Smooth muscle cell (in vitro differentiated cells): ENCODE measurements at regions not wholly inside any gene's neighbourhood (a gene's known extent, or its start where the extent isn't known, plus 50 kb on each side); places are given as distances from the start of the nearest gene placed in this dataset.
A peak's percentile ranks its signal among the peaks of the same experiment; 100 is the strongest.

Source experiments
- DNase-seq: peaks from one replicate; lab custom pipeline; 2025; ENCODE audit not compliant: unreplicated experiment; lab: John Stamatoyannopoulos, UW
- H2AFZ ChIP-seq: fragments of 200-600 bp; sonication (generic); 2 replicates; pipeline ENCODE4 v1.6.0; 2016; ENCODE audit warnings: antibody characterized with exemption, low read depth, mild to moderate bottlenecking
- H3F3A ChIP-seq: fragments of 200-600 bp; sonication (generic); 2 replicates; pipeline ENCODE4 v1.6.0; 2017; ENCODE audit warnings: antibody characterized with exemption, low read depth
- H3K27ac ChIP-seq: fragments of 200-600 bp; sonication (generic); 2 replicates; pipeline ENCODE4 v1.5.1; 2016; ENCODE audit warnings: low read depth, mild to moderate bottlenecking
- H3K27me3 ChIP-seq: fragments of 200-600 bp; sonication (generic); 2 replicates; pipeline ENCODE4 v1.6.1; 2016; ENCODE audit warnings: low read depth, mild to moderate bottlenecking
- H3K36me3 ChIP-seq: fragments of 200-600 bp; sonication (generic); 2 replicates; pipeline ENCODE4 v1.5.1; 2016; ENCODE audit warnings: low read depth
- H3K4me1 ChIP-seq: fragments of 200-600 bp; sonication (generic); 2 replicates; pipeline ENCODE4 v1.5.1; 2016; ENCODE audit warnings: low read depth
- H3K4me2 ChIP-seq: fragments of 200-600 bp; sonication (generic); 2 replicates; pipeline ENCODE4 v1.6.0; 2016; ENCODE audit warnings: mild to moderate bottlenecking
- H3K4me3 ChIP-seq: fragments of 200-600 bp; sonication (generic); 2 replicates; pipeline ENCODE4 v1.5.1; 2016; ENCODE audit warnings: mild to moderate bottlenecking
- H3K79me2 ChIP-seq: fragments of 200-600 bp; sonication (generic); 2 replicates; pipeline ENCODE4 v1.6.0; 2016; ENCODE audit warnings: low read depth, mild to moderate bottlenecking
- H3K9ac ChIP-seq: fragments of 200-600 bp; sonication (generic); 2 replicates; pipeline ENCODE4 v1.6.0; 2016; ENCODE audit warnings: low read depth
- H3K9me3 ChIP-seq: fragments of 200-600 bp; sonication (generic); replicated peaks from 2 replicates; pipeline ENCODE4 v1.5.1; 2016; ENCODE audit warnings: low read depth
- H4K20me1 ChIP-seq: fragments of 200-600 bp; sonication (generic); 2 replicates; pipeline ENCODE4 v1.6.0; 2016; ENCODE audit warnings: low read depth
- CTCF ChIP-seq: fragments of 200-600 bp; sonication (generic); IDR thresholded peaks from 2 replicates; pipeline ENCODE4 v1.5.1; 2017; ENCODE audit warnings: borderline replicate concordance, mild to moderate bottlenecking, antibody characterized with exemption; ENCODE audit not compliant: insufficient read depth, poor library complexity, severe bottlenecking
- WGBS: methylation state at CpG from one replicate; pipeline ENCODE4 v1.1.7; 2016; ENCODE audit warnings: low lambda C conversion rate; 5-methylcytosine and 5-hydroxymethylcytosine counted together

DNA sequence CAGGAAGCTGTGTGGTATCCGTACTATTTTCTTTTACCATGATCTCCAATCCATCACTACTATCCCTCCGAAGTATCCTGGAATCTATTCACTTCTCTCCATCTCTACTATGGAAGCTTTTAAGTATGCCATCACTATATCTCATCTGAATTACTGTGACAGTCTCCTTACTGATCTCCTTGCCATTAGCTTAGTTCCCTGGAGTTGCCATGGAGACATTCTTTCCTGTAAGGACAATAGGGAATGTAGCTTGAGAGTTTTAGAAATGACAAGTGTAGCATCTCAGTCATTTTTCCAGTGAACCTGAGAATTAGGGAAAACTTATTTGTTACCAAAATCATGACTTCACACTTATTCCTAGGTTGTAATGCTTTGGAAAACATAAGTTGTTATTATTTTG, 86.3 kb downstream of the HPGD start:
- no peak overlapping the region for H3K27ac ChIP-seq
- no peak for DNase-seq
- no peaks in the 10 kb centered on the region for H3K9me3 ChIP-seq
- H4K20me1 ChIP-seq, result no peaks in the 10 kb centered on the region
- no peaks in the 10 kb centered on the region for H3K36me3 ChIP-seq
- no peak overlapping the region for H3K4me3 ChIP-seq
- H3K4me1 ChIP-seq, result no peaks in the 10 kb centered on the region
- 100% methylated on average over 2 of the region's 2 CpGs for WGBS
- H2AFZ ChIP-seq, result no peak overlapping the region
- H3K79me2 ChIP-seq, result no peaks in the 10 kb centered on the region
- no peak for TF ChIP-seq CTCF
- peaks cover 18% of the 10 kb centered on the region for H3F3A ChIP-seq
- no peak overlapping the region for H3K9ac ChIP-seq
- H3K27me3 ChIP-seq, result no peaks in the 10 kb centered on the region
- H3K4me2 ChIP-seq, result no peak overlapping the region

DNA sequence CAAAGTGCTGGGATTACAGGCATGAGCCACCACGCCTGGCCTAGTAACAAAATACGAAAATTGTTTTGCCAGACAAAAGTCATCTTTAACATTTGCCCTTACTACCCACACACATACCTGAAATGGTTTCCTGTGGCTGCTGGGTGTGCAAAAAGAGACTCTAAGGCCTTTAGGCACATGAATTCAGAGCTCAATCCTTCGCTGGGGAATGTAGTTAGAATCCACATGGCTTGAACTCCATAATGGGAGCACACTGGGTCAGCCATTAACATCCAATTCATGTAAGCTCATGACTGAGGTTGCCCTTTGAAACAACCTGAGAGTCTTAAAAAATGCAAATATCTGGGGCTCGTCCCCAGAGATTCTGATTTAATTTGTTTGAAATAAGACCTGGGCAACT, 87.8 kb downstream of the HPGD start:
- Histone ChIP-seq H3K4me1 (no peaks in the 10 kb centered on the region), H3K36me3 (no peaks in the 10 kb centered on the region), H4K20me1 (no peaks in the 10 kb centered on the region), H3K4me3 (no peak overlapping the region), H3K9ac (no peak overlapping the region), H3K79me2 (no peaks in the 10 kb centered on the region), H2AFZ (no peak overlapping the region), H3K9me3 (no peaks in the 10 kb centered on the region), H3F3A (peaks cover 18% of the 10 kb centered on the region), H3K4me2 (no peak overlapping the region), H3K27ac (no peak overlapping the region), H3K27me3 (no peaks in the 10 kb centered on the region)
- DNase-seq, result no peak
- 71% methylated on average over 4 of the region's 4 CpGs for WGBS
- TF ChIP-seq CTCF, result no peak

DNA sequence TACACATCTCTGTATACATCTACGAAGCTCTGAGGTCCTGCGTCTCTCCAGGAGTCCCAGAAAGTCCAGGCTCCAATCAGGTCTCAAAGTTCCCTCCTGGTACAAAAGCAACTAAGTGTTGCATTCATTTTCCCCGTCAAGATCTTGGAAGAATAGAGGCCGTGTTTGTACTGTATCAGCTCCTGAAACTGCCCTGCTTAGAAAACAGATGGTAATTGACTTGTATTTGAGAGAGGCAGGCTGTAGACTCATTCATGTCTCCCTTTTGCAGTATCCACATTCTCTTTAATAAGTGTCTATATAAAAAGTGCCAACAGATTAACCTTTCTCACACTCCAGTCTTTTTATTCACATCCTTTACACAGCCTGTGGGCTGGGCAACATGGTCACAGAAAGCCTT, 91.7 kb downstream of the HPGD start:
- no peak for TF ChIP-seq CTCF
- no peak overlapping the region for H3K4me2 ChIP-seq
- no peaks in the 10 kb centered on the region for H3F3A ChIP-seq
- DNase-seq, result no peak
- 89% methylated on average over 4 of the region's 4 CpGs for WGBS
- H3K4me3 ChIP-seq, result no peak overlapping the region
- no peaks in the 10 kb centered on the region for H3K9me3 ChIP-seq
- no peaks in the 10 kb centered on the region for H3K27me3 ChIP-seq
- H3K4me1 ChIP-seq, result no peaks in the 10 kb centered on the region
- H3K27ac ChIP-seq, result no peak overlapping the region
- peak overlapping the region; percentile 23 for H2AFZ ChIP-seq
- no peak overlapping the region for H3K9ac ChIP-seq
- no peaks in the 10 kb centered on the region for H4K20me1 ChIP-seq
- no peaks in the 10 kb centered on the region for H3K36me3 ChIP-seq
- no peaks in the 10 kb centered on the region for H3K79me2 ChIP-seq

DNA sequence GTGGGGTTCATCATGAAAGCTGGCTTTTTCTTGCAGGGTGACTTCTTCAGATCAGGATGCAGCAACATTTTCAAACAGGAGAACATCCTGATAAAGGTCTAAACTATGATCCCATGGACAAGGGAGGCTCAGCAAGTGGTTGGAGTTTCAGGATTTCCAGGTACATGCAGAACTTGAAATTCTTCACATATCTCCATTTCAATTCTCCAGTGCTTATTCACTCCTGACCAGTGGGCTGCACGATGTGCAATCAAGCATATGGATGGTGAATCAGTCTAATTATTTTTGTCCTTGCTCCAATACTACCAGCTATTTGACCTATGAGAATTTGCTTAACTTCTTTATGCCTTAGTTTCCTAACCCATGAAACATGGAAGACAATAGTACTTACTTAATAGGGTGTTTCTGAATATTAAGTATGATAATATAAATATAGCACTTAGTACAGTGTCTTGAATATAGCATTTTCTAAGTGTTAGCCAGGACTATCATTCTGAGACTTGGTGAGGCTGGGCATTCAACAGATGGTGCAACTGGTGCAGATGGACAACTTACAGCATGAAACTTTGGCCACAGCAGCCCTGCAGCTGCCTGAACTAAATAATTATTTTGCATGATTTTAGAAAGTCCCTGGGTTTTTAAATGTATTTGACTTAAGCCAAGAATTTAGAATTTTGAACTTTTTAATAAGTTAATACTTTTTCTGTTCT, 92.4 kb downstream of the HPGD start:
- Histone ChIP-seq H3F3A (no peaks in the 10 kb centered on the region), H3K79me2 (no peaks in the 10 kb centered on the region), H3K9ac (no peak overlapping the region), H3K4me1 (no peaks in the 10 kb centered on the region), H4K20me1 (no peaks in the 10 kb centered on the region), H3K27me3 (no peaks in the 10 kb centered on the region), H3K36me3 (no peaks in the 10 kb centered on the region), H3K4me2 (no peak overlapping the region), H3K27ac (no peak overlapping the region), H2AFZ (no peak overlapping the region), H3K4me3 (no peak overlapping the region), H3K9me3 (no peaks in the 10 kb centered on the region)
- 77% methylated on average over 1 of the region's 1 CpG for WGBS
- no peak for DNase-seq
- no peak for TF ChIP-seq CTCF
